Astrocyte of the cerebellum (primary cell): ENCODE measurements at regions not wholly inside any gene's neighbourhood (a gene's known extent, or its start where the extent isn't known, plus 50 kb on each side); places are given as distances from the start of the nearest gene placed in this dataset.

ENCODE experiments used
- DNase-seq: peaks from one replicate; pipeline ENCODE4 v3.0.0-alpha.2; 2011; ENCODE audit warnings: low read depth
- H3K4me3 ChIP-seq: 2 replicates; pipeline ENCODE4 v1.5.1; 2011; ENCODE audit warnings: mild to moderate bottlenecking, low read depth, low read length, moderate library complexity
- in situ Hi-C: cut with HindIII; loops from 2 replicates; pipeline ENCODE4 v1.10.0; 2017; ENCODE audit warnings: low sequenced_read_pairs
- TF ChIP-seq, protein P1 (sequence below): IDR thresholded peaks from 2 replicates; pipeline ENCODE4 v1.5.1; 2012; ENCODE audit warnings: low read length, low read depth, moderate library complexity, mild to moderate bottlenecking; ENCODE audit errors: missing control alignments

DNA sequence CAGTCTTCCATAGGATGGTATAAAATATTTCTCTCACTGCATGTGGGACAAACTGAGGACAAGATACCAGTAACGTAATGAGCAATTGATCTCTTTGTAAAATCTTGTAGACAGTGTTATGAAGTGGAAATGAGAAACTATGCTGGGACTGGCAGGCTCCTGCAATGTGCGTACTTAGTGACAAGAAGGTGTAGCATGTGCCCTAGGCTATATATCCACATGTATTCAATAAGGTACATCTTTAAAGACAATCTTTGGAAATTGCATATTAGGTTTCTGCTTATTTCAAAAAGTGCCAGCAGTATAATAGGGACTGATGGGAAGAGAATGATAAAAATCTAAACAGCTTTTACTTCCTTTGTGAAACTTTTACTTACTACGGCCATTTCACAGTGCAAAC is 81.9 kb upstream of the GREM2 start:
- TF ChIP-seq, protein P1, sequence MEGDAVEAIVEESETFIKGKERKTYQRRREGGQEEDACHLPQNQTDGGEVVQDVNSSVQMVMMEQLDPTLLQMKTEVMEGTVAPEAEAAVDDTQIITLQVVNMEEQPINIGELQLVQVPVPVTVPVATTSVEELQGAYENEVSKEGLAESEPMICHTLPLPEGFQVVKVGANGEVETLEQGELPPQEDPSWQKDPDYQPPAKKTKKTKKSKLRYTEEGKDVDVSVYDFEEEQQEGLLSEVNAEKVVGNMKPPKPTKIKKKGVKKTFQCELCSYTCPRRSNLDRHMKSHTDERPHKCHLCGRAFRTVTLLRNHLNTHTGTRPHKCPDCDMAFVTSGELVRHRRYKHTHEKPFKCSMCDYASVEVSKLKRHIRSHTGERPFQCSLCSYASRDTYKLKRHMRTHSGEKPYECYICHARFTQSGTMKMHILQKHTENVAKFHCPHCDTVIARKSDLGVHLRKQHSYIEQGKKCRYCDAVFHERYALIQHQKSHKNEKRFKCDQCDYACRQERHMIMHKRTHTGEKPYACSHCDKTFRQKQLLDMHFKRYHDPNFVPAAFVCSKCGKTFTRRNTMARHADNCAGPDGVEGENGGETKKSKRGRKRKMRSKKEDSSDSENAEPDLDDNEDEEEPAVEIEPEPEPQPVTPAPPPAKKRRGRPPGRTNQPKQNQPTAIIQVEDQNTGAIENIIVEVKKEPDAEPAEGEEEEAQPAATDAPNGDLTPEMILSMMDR, result no peak
- no peak overlapping the region for H3K4me3 ChIP-seq
- DNase-seq, result no peak
- in situ Hi-C loops, result loop anchor here (5.0 kb wide), 1 partner anchor 507 kb away; no protein-coding TSS in a partner anchor

DNA sequence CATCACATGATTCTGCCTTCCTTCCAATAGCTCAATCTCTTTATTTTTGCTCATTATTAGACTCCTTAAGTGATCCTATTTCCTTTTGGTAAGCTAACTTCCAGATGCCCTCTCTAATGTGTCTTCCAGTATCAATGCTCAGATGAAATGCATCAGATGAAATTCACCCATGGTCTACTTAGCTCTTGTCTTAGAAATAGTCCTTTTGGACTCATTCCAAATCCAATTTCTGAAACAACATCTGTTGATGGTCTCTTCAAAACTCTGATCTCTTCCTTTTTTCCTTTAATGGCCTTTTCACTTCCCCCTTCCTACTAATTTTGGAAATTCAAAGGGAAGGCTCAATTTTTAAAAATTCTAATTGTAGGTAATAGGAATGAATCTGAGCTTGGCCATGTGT is 81.1 kb upstream of the GREM2 start:
- H3K4me3 ChIP-seq, result no peak overlapping the region
- in situ Hi-C loops, result loop anchor here (5.0 kb wide), 1 partner anchor 506 kb away; no protein-coding TSS in a partner anchor
- TF ChIP-seq, protein P1, result no peak
- DNase-seq, result no peak

GRCh38 chr1:240691909-240692705 is 80.2 kb upstream of the GREM2 start:
- in situ Hi-C loops, result loop anchor here (5.0 kb wide), 1 partner anchor 505 kb away; no protein-coding TSS in a partner anchor
- TF ChIP-seq, protein P1, result peak; percentile 96
- no peak overlapping the region for H3K4me3 ChIP-seq
- peak; percentile 59 for DNase-seq

DNA sequence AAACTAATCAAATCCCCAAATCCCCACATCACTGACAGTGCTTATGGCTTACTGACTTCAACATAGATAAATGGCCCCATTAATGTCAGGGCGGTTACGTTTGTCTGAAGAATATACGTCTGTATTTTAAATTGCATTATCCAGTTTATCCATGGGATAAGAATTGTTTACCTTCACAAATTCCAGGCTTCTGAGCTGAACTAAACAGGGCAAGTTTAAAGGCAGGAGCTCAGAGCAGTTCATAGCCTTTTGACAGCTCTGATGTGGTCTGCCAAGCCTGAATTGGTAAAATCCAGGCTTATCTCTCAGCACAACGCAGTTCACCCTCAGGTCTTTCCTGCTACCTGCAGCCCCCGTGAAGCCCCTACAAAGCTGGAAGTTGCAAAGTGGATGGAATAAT is 79.5 kb upstream of the GREM2 start:
- in situ Hi-C loops, result loop anchor here (5.0 kb wide), 1 partner anchor 504 kb away; no protein-coding TSS in a partner anchor
- no peak for DNase-seq
- TF ChIP-seq, protein P1, result no peak
- no peak overlapping the region for H3K4me3 ChIP-seq

GRCh38 chr1:240687820-240688219 is 75.9 kb upstream of the GREM2 start:
- H3K4me3 ChIP-seq, result no peak overlapping the region
- in situ Hi-C loops, result no loop called here
- no peak for DNase-seq
- TF ChIP-seq, protein P1, result no peak

DNA sequence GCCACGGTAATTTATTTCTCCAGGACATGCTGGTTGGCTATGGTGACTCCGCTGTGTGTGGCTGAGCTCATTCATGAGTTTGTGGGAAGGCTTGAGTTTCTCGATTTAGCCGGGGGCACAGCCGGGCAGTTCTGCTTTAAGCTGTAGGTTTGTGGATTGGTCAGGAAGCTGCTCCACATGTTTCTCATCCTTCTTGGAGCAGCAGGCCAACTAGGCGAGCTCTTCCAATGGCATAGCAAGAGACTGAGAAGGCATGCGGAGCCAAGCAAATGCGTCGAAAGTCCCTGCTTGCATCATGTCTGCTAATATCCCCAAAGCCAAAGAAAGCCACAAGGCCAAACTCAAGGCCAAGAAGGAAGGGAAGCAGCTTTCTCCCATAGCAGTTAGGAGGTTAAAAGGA is 71.6 kb upstream of the GREM2 start:
- in situ Hi-C loops, result no loop called here
- no peak overlapping the region for H3K4me3 ChIP-seq
- TF ChIP-seq, protein P1, result no peak
- no peak for DNase-seq
